ENCODE measurements at regions not wholly inside any gene's neighbourhood (a gene's known extent, or its start where the extent isn't known, plus 50 kb on each side); places are given as distances from the start of the nearest gene placed in this dataset.

GRCh38 chr7:138247568-138248333, 171.5 kb downstream of the AKR1D1 start:
- no peak for TF ChIP-seq CTCF (IDR thresholded peaks at IDR 0.05 in 4 of 5, conservative IDR thresholded peaks at IDR 0.05 in 1 of 5)
- TF ChIP-seq POLR2A (IDR thresholded peaks at IDR 0.05) = no peak
